ENCODE measurements at regions not wholly inside any gene's neighbourhood (a gene's known extent, or its start where the extent isn't known, plus 50 kb on each side); places are given as distances from the start of the nearest gene placed in this dataset.

- Mint-ChIP-seq H3K27me3 (no peaks in the 10 kb centered on the region), H3K4me1 (no peaks in the 10 kb centered on the region), H3K27ac (no peak overlapping the region), H3K4me3 (no peak overlapping the region), H3K9me3 (ENCODE audit: insufficient read depth) (no peaks in the 10 kb centered on the region)
- intact Hi-C loops (cut with micrococcal nuclease) = no loop called here
- Histone ChIP-seq H4K20me1 (ENCODE audit: control insufficient read depth, insufficient read depth, low read length, poor library complexity, severe bottlenecking) (no peaks in the 10 kb centered on the region), H3K36me3 (replicated peaks in 1 of 2; ENCODE audit: control extremely low read depth in 1 of 2, control insufficient read depth in 1 of 2, extremely low read depth in 1 of 2, insufficient read depth in 2 of 2, low read length in 1 of 2) (no peaks in the 10 kb centered on the region), H3K27ac (ENCODE audit: low read length in 2 of 2) (no peak overlapping the region), H3K4me1 (ENCODE audit: control insufficient read depth in 2 of 2, insufficient read depth in 2 of 2, low read length in 2 of 2) (no peaks in the 10 kb centered on the region), H3K4me3 (ENCODE audit: control extremely low read depth in 1 of 5, extremely low read depth in 1 of 5, insufficient read depth in 1 of 5, low read depth in 2 of 5, low read length in 4 of 5) (no peak overlapping the region), H3K4me2 (replicated peaks; ENCODE audit: low read depth, low read length, poor library complexity, severe bottlenecking) (no peak overlapping the region), H2AFZ (ENCODE audit: insufficient read depth, low read depth, low read length, poor library complexity, severe bottlenecking) (no peak overlapping the region), H3K79me2 (ENCODE audit: control insufficient read depth, insufficient read depth, low read length) (no peaks in the 10 kb centered on the region), H3K9ac (ENCODE audit: low read length) (no peak overlapping the region), H3K27me3 (replicated peaks in 1 of 4; ENCODE audit: control extremely low read depth in 1 of 4, control insufficient read depth in 3 of 4, insufficient read depth in 4 of 4, low read length in 3 of 4) (no peaks in the 10 kb centered on the region), H3K9me3 (ENCODE audit: control extremely low read depth in 1 of 3, control insufficient read depth in 2 of 3, insufficient read depth in 1 of 3, low read length in 2 of 3) (no peaks in the 10 kb centered on the region)
- CTCF ChIA-PET = no interaction called here
- DNase-seq (no peak), ATAC-seq (ENCODE audit: low read depth) (no peak)
- TF ChIP-seq CTCF (IDR thresholded peaks at IDR 0.05) (no peak), EZH2 (IDR thresholded peaks at IDR 0.05; ENCODE audit: borderline replicate concordance, insufficient read depth, low read depth, low read length, poor library complexity, severe bottlenecking) (no peak)
- POLR2A ChIA-PET = no interaction called here
- WGBS (ENCODE audit: insufficient coverage) = 100% methylated on average over 1 of the region's 2 CpGs
Observed at GRCh38 chr4:36489798-36490197, 208.4 kb downstream of the DTHD1 start.

DNA sequence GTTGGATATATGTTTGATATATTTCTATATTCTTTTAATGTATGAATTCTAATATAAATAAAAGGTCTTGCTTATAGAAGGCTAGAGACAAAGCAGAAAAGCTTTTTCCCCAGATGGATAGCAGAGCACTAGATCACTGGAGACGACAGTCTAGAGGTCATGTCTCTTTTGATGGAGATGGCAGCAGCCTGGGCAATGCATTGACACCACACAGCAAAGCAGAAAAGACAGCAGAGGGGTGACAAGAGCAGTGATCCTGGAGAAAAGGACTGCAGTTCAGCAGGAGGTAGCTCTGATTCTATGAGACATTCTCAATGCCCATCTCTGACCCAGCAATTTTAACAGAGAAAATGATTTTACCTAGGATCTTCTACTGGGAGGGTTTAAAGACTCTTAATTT is 210.6 kb downstream of the DTHD1 start:
- ChIA-PET POLR2A (no interaction called here), CTCF (no interaction called here)
- Mint-ChIP-seq H3K4me1 (no peaks in the 10 kb centered on the region), H3K27ac (no peak overlapping the region), H3K4me3 (no peak overlapping the region), H3K27me3 (no peaks in the 10 kb centered on the region), H3K9me3 (ENCODE audit: insufficient read depth) (no peaks in the 10 kb centered on the region)
- Histone ChIP-seq H3K79me2 (ENCODE audit: control insufficient read depth, insufficient read depth, low read length) (no peaks in the 10 kb centered on the region), H3K4me1 (ENCODE audit: control insufficient read depth in 2 of 2, insufficient read depth in 2 of 2, low read length in 2 of 2) (no peaks in the 10 kb centered on the region), H3K4me2 (replicated peaks; ENCODE audit: low read depth, low read length, poor library complexity, severe bottlenecking) (no peak overlapping the region), H2AFZ (ENCODE audit: insufficient read depth, low read depth, low read length, poor library complexity, severe bottlenecking) (no peak overlapping the region), H3K4me3 (ENCODE audit: control extremely low read depth in 1 of 5, extremely low read depth in 1 of 5, insufficient read depth in 1 of 5, low read depth in 2 of 5, low read length in 4 of 5) (no peak overlapping the region), H3K9ac (ENCODE audit: low read length) (no peak overlapping the region), H3K27ac (ENCODE audit: low read length in 2 of 2) (no peak overlapping the region), H3K9me3 (ENCODE audit: control extremely low read depth in 1 of 3, control insufficient read depth in 2 of 3, insufficient read depth in 1 of 3, low read length in 2 of 3) (no peaks in the 10 kb centered on the region), H4K20me1 (ENCODE audit: control insufficient read depth, insufficient read depth, low read length, poor library complexity, severe bottlenecking) (no peaks in the 10 kb centered on the region), H3K27me3 (replicated peaks in 1 of 4; ENCODE audit: control extremely low read depth in 1 of 4, control insufficient read depth in 3 of 4, insufficient read depth in 4 of 4, low read length in 3 of 4) (no peaks in the 10 kb centered on the region), H3K36me3 (replicated peaks in 1 of 2; ENCODE audit: control extremely low read depth in 1 of 2, control insufficient read depth in 1 of 2, extremely low read depth in 1 of 2, insufficient read depth in 2 of 2, low read length in 1 of 2) (no peaks in the 10 kb centered on the region)
- intact Hi-C loops (cut with micrococcal nuclease) = no loop called here
- WGBS (ENCODE audit: insufficient coverage) = 38% methylated on average over 1 of the region's 1 CpG
- TF ChIP-seq EZH2 (IDR thresholded peaks at IDR 0.05; ENCODE audit: borderline replicate concordance, insufficient read depth, low read depth, low read length, poor library complexity, severe bottlenecking) = no peak
- TF ChIP-seq CTCF (IDR thresholded peaks at IDR 0.05) = no peak
- ATAC-seq (ENCODE audit: low read depth) (no peak), DNase-seq (no peak)

All from B cell (primary cell).